GM21619 (cell line): ENCODE measurements at regions not wholly inside any gene's neighbourhood (a gene's known extent, or its start where the extent isn't known, plus 50 kb on each side); places are given as distances from the start of the nearest gene placed in this dataset.
A peak's percentile ranks its signal among the peaks of the same experiment; 100 is the strongest.
"Not testable (repeated sequence)": the region's sequence is repeated elsewhere in the genome, so short reads cannot be mapped to it uniquely, and the experiment has no call there.

ENCODE experiments used
- ATAC-seq: cut with Tn5 transposase; IDR thresholded peaks from one replicate; pipeline ENCODE4 v1.9.1; 2021; ENCODE audit not compliant: unreplicated experiment

DNA sequence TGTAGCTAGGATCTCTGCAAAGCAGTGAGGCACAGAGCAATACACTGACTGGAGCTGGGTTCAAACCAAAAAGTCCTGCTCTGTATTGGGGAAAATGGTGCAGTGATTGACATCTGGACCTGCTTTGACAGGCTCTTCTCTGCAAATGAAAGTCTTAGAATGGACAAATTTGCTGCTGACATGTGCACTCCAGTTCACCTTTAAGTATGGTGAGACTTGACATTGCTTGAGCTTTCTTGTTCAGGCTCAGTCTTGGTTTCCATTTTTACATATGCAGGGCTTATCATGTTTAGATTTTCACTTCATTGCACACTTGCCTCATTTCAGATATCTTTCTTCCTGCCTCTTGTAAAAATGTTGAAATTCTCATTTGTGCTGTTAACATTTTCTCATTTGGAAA is 1655.0 kb downstream of the MRPL39 start:
- ATAC-seq, result no peak

DNA sequence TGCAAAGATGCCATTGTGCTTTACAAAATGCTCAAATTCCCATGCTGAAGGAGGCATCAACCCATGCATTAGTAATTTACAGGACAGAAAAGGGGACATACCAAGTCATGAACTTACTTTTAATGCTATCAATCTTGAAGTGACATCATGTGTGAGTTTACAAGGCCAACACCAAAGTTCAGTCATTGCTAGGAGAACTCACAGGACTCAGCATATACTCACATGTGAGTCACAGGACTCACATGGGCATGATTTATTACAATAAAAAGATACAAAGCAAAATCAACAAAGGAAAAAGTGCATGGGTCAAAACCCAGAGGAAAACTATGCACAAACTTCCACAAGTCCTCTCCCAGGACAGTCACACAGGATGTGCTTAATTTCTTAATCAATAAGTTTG is 1656.0 kb downstream of the MRPL39 start:
- no peak for ATAC-seq

DNA sequence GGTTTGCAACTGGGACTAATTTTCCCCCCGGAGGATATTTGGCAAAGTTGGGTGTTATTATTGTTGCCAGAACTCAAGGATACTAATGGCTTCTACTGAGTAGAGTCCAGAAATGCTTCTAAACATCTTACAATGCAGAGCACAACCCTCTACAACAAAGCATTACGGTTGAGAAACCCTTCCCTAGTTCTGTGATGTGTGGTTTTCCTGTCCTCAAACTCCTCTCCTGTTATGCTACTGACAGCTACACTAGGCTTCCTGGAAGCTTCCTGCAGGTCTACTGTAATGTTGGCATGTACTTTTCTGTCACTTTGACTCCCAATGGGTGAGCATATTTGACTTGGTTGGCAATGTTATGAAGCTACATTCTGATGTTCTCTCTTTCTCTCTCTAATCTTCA is 1656.9 kb downstream of the MRPL39 start:
- ATAC-seq, result no peak

DNA sequence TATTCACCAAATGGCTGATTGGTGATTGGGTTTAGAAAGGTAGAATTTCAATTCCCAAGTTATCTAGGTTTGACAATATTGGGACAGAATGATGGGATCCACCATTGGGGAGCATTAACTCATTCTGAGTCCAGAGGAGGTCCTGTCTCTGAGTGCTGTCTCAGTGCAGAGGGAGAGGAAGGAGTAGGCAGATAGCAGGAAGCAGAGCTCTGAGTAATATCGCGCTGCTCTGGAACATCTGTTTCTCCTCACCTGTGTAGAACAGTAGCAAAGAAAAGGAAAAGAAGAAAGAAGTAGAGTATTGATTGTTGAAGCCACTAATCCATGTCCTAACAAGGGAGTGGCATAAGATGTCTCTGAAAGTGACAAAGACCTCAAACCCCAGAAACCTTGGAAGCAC is 1657.8 kb downstream of the MRPL39 start:
- no peak for ATAC-seq

DNA sequence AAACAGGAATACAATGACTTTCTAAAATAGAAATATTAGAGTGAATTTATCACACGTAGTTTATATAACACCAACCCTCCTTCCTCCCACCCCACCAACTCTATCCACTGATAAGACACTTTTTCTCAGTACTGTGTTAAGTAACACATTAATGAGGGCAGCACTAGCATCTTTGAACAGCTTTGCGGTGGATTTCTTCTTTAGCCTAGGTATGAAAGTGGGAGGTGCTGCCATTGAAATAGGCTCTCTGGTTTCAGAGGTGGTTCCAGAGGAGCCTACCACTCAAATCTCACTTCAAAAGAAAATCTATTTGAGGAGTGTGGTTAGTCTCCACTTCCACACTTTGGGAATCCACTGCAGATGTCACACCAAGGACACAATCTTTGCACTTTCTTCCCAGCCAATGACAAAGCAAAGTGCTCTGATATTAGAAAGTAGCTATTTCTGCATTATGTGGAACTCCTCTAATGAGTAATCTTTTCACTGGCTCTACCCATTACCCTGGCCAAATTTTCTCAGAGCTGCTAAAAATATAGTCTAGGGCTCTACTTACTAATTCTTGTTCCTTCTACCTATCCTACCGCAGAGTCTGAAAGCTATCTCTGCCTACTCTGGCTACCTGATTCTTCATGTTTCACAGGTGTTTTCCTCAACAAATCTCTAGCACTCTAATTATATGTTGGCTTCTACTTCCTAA is 1667.8 kb downstream of the MRPL39 start:
- no peak for ATAC-seq

DNA sequence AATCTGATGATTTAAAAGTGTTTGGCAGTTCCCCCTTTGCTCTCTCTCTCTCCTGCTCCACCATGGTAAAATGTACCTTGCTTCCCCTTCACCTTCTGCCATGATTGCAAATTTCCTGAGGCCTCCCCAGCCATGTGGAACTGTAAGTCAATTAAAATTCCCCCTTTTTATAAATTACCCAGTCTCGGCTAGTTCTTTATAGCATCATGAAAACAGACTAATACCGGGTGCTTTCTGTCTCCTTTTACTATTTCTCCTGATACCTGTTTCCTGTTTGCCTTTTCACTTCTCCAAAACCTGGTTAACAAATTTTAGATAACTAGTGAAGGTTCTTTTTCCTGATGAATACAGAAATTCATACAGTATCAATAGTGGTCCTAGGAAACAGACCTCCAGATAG is 1670.3 kb downstream of the MRPL39 start:
- no peak for ATAC-seq

DNA sequence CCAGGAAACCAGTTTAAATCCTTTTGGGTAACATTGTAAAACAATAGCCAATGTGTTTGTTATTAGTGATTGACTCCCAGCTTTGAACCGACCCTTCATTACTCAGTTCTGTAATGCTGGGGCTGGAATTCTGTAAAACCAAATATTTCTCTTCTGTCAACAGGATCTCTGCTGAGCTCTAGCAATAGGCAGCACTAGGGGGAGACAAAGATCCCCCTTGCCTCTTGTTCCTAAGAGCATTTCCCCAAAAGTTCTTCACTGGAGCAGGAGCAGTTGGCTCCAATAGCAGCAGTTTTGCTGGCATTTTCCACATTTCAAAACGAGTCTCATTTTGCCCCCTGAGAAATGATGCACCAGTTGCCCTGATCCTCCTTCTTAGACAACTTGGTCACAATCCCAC is 1671.1 kb downstream of the MRPL39 start:
- ATAC-seq, result no peak

DNA sequence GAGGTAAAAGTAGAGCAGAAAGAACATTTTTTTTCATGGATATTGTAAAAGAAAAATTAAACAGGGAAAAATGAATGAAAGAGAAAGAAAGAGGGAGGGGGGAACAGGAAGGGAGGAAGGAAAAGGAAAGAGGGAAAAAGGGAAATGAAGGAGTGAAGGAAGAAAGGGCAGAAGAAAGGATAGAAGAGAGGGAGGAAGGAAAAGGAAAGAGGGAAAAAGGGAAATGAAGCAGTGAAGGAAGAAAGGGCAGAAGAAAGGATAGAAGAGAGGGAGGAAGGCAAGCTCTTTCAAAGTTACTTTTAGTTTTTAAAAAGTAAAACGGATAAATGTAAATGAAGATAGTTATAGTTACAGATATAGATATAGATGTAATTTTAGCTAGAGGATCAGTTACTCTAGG is 1676.7 kb downstream of the MRPL39 start:
- no peak for ATAC-seq

DNA sequence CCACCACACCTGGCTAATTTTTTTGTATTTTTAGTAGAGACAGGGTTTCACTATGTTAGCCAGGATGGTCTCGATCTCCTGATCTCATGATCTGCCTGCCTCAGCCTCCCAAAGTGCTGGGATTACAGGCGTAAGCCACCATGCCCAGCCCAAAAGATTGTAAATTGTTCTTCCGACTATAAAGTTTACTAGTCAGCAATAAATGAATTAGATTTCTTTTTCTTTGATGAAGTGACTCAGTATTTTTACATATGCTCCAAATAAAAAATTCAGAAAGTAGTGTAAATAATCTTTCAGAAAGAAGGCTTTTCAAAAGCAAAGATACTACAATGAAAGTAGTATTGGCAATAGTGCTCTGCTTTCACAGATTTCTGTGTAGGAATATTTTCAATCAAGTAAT is 1680.9 kb downstream of the MRPL39 start:
- ATAC-seq, result not testable (repeated sequence)

DNA sequence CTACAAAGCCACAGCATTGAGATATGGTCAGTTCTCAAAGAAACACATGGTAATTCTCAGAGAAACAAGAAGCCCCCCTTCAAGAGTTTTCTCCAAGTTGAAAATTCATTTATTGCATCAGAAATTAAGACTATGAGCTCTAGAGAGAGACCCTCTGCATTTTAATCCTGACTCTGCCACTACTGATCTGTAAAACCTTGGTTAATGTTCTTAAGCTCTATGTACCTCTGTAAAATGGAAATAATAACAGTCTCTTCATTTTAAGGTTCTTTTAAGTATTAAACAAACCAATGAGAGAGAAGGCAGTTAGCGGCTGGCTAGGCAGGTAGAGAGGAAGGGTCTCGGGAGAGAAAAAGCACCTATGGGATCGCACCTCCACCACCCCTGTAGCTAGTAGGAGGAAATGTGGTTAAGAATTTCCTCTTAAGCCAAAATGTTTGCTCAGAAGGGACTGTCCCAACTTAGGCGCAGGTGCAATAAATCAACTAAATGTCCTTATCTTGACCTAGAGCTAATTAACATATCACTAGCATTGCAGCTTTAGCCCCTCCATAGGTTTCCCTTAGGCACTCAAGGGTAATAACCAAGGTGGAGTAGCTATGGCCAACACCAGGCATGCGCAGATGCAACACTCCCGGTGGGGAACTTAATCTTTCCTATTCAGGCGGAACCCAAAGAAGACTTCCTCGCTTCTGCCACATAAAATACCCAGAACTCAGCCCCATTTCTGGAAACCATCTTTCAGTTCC is 1685.4 kb downstream of the MRPL39 start:
- ATAC-seq, result no peak

DNA sequence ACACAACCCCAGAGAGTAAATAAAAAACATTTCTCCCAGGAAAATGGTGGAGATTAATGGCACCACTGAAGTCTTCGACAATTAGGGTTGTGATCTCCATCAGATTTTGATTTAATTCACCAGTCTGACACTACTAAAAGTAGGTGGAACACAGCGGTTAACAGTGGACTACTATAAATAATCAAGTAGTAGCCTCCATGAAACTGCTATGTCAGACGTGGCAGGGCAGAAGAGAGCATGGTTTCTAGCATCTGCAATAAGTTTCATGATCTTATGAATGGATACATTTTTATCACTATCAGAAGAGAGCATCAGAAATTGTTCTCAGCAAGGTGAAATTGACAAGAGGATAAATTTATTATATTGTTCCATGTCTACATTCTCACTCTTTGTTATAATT is 1706.6 kb downstream of the MRPL39 start:
- ATAC-seq, result no peak

DNA sequence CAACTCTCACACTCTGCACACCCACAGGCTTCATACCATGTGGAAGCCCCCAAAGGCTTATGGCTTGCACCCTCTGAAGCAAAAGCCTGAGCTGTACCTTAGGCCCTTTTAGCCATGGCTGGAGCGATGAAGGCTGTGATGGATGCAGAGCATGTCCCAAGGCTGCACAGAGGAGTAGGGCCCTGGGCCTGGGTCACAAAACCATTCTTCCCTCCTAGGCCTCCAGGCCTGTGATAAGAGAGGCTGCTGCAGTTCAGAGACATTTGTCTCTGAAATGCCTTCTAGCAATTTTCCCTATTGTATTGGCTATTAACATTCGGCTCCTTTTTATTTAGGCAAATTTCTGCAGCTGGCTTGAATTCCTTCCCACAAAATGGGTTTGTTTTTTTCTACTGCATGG is 1707.7 kb downstream of the MRPL39 start:
- ATAC-seq, result no peak

DNA sequence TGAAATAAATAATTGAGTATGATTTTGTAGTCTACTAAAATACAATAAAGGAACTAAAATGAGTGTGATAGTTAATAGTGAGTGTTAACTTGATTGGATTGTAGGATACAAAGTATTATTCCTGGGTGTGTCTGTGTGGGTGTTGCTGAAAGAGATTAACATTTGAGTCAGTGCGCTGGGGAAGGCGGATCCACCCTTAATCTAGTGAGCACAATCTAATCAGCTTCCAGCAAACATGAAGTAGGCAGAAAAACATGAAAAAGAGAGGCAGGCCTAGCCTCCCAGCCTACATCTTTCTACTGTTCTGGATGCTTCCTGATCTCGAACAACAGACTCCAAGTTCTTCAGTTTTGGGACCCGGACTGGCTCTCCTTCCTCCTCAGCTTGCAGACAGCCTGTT is 1716.6 kb downstream of the MRPL39 start:
- ATAC-seq, result no peak

DNA sequence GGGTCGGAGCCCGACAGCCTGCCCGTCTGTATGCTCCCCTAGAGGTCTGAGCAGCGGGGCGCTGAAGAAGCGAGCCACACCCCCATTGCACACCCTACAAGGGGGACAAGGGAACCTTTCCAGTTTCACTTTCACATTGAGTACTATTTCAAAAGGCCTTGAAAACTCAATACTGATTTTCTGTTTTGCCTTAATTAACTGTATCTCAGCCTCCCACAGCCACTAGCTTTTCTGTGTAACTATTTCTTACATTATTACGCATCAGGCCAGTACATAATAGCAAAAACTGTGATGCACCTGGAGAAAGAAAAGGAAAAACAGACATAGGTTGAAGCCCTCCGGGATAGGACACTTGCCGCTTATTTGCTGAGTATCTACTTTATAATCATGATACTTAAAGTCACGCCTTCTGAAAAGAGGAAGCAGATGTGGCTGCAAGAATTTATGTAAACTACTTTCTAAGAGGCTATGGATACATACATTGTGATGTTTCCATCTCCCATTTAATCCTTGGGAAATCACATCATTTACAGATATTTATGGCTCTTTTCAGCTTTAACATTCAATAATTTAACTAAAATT is 1719.5 kb downstream of the MRPL39 start:
- ATAC-seq, result peak; percentile 82

DNA sequence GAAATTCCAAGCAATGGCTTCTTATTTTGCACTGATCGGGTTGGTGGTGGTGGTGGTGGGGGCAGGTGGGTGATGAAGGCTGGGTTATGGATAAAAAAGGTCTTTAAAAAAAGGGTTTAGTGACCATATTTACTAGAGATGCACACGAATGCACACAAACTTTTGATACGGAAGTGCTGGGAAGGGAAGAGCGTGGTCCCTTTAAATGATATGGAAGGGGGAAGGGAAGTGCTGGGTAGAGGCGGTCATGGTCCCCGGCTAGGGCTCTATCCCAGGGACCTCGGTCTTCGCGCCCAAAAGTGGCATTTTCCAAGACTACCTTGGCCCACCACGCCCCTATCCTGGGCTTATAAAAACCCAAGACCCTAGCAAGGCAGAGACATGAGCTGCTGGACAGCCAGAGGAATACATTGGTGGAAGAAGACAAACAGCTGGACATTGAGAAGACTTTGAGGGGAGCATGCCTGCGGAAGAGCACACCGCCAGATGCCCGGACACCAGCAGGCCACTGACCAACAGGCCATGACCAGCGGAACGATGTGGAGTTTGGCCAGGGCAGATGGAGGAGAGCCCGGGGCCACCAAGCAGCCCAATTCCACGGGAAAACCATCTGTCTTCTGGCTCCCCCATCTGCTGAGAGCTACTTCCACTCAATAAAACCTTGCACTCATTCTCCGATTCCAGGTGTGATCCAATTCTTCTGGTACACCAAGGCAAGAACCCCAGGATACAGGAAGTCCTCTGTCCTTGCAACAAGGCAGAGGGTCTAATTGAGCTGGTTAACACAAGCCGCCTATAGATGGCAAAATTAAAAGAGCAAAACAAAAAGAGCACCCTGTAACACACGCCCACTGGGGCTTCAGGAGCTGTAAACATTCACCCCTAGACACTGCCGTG is 1720.2 kb downstream of the MRPL39 start:
- no peak for ATAC-seq

DNA sequence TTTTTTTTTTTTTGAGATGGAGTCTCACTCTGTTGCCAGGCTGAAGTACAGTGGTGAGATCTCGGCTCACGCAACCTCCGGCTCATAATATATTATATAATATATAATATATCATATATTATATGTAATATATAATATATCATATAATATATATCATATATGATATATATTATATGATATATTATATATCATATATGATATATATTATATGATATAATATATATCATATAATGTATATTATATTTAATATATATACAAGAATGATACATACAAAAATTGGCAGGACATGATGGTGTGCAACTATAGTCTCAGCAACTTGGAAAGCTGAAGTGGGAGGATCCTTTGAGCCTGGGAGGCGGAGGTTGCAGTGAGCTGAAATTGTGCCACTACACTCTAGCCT is 1725.5 kb downstream of the MRPL39 start:
- ATAC-seq, result no peak

DNA sequence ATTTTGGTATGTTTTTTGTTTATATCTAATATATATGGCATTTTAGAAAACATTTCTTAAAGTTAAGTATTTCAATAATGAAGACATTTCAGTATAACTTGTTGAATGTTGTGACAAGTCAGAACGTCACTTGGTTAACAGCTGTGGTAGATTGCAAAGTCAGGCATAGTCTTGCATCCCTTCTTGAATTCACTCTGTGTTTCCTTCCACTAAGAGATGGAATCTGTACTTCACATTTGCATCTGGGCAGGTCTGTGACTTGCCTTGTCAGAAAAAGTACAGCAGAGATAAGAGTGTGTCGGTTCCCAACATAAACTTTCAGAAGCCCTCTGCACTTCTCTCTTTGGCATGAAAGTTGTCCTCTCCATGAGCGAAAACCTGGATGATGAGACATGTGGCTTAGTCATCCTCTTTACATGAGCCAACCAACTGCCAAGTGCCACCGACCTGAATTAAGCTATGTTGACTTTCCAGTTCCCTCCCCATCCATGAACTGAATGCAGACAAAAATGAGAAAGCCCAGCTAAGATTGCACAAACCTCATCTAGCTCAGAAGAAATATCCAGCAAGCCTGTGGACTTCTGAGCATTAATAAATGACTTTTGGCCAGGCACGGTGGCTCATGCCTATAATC is 1730.2 kb downstream of the MRPL39 start:
- ATAC-seq, result no peak

DNA sequence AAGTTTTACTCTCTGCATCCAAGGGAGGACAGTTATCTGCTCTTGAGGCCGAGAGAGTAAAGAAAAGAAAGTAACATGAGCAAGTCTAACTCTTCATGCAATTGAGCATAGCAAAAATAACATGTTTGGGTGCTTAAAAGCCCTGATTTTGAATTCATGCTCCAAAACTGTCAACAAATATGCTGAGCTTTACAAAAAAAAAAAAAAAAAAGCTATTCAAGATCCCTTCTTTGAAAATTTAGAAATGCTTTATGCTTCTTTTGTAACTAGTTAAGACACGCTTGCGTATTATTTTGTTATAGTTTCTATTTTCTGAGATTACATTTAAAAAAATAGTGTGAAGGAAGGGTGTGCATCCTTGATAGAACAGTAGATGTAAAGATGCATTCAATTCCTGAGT is 1733.0 kb downstream of the MRPL39 start:
- no peak for ATAC-seq

DNA sequence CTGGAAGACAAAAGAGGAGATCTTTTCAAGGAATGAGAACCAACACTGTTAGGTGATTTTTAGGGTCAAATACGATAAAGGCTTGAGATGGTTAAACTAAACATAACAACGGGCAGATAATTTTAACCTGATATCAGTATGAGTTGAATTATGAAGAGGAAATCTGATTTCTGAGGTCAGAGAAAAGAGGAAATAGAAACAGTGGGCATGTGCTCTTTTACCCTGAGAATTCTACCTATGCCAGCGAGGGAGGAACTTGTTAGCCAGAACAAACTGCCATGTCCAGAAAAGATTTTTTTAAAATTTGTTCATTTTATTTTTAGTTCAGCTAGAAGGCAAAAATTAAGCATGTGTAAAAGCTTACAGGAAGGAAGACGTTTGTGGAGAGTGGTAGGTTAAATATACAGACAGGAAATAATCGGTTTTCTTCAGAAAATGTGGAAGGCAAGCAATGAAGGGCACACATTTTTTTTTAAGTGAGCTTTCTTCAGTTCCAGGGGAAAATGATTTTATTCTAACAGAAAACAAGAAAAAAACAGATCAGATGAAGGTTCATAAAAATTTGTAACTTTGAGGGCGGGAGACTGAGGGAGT is 1745.3 kb downstream of the MRPL39 start:
- ATAC-seq, result no peak

DNA sequence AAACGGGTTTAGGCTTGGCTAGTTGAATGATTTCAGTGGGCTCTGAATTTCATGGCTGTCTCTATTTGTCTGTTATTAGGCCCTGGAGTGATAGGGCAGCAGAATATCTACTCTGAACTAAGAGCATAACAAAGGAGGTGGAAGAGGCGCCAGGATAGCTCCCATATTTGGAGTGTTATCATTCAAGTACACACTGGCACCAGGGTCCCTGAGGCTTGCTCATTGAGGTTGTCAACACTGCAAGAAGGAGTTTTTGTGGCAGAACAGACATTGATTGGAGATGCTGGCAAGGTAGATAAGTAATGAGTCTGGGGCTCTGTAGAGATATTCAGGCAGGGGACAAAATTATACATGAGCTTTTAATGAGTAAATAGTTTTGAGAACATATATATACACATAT is 1748.4 kb downstream of the MRPL39 start:
- no peak for ATAC-seq
